Activated naive CD4-positive, alpha-beta T cell treated with anti-CD3 and anti-CD28 coated beads, Interleukin-2, amount 10 ng/mL, durations not matched to agents 7 days and 5 days (primary cell): ENCODE measurements at regions not wholly inside any gene's neighbourhood (a gene's known extent, or its start where the extent isn't known, plus 50 kb on each side); places are given as distances from the start of the nearest gene placed in this dataset.

ENCODE experiments used
- CTCF ChIA-PET: fragments of 350-600 bp; sonication (Branson Sonifier 250); formaldehyde crosslinking; loops from one replicate; lab custom pipeline; 2021; ENCODE audit warnings: antibody characterized with exemption; lab: Charles Lee
- DNase-seq: peaks from one replicate; pipeline ENCODE4 v3.0.0-alpha.2; 2020
- H3K27ac Mint-ChIP-seq: one replicate; pipeline ENCODE4 v1.8.0; 2021; ENCODE audit warnings: mild to moderate bottlenecking, moderate library complexity, mixed read lengths
- H3K27me3 Mint-ChIP-seq: one replicate; pipeline ENCODE4 v1.8.0; 2021; ENCODE audit warnings: mild to moderate bottlenecking, mixed read lengths
- H3K36me3 Mint-ChIP-seq: one replicate; pipeline ENCODE4 v1.8.0; 2021; ENCODE audit warnings: mixed read lengths
- H3K4me1 Mint-ChIP-seq: one replicate; pipeline ENCODE4 v1.8.0; 2021; ENCODE audit warnings: mixed read lengths
- H3K4me3 Mint-ChIP-seq: one replicate; pipeline ENCODE4 v1.8.0; 2021; ENCODE audit warnings: mild to moderate bottlenecking, moderate library complexity, mixed read lengths
- H3K9me3 Mint-ChIP-seq: one replicate; pipeline ENCODE4 v1.8.0; 2021; ENCODE audit warnings: mixed read lengths

- peaks cover 7% of the 10 kb centered on the region for H3K27me3 Mint-ChIP-seq
- DNase-seq: no peak
- no peaks in the 10 kb centered on the region for H3K4me1 Mint-ChIP-seq
- no peak overlapping the region for H3K4me3 Mint-ChIP-seq
- no peaks in the 10 kb centered on the region for H3K36me3 Mint-ChIP-seq
- CTCF ChIA-PET: no interaction called here
- H3K27ac Mint-ChIP-seq: no peak overlapping the region
- no peaks in the 10 kb centered on the region for H3K9me3 Mint-ChIP-seq
Measured at GRCh38 chr11:120027546-120028180, 110.2 kb downstream of the TRIM29 start.

GRCh38 chr11:120025606-120026335, 112.1 kb downstream of the TRIM29 start:
- DNase-seq: no peak
- Mint-ChIP-seq H3K4me1 (no peaks in the 10 kb centered on the region), H3K36me3 (no peaks in the 10 kb centered on the region), H3K27me3 (peaks cover 3% of the 10 kb centered on the region), H3K9me3 (no peaks in the 10 kb centered on the region), H3K4me3 (no peak overlapping the region), H3K27ac (no peak overlapping the region)
- CTCF ChIA-PET: no interaction called here

- no peak overlapping the region for H3K4me3 Mint-ChIP-seq
- peaks cover 3% of the 10 kb centered on the region for H3K27me3 Mint-ChIP-seq
- no peaks in the 10 kb centered on the region for H3K36me3 Mint-ChIP-seq
- DNase-seq: no peak
- CTCF ChIA-PET: no interaction called here
- H3K4me1 Mint-ChIP-seq: no peaks in the 10 kb centered on the region
- H3K9me3 Mint-ChIP-seq: no peaks in the 10 kb centered on the region
- H3K27ac Mint-ChIP-seq: no peak overlapping the region
Measured at GRCh38 chr11:120024586-120024985, 113.3 kb downstream of the TRIM29 start.

- Mint-ChIP-seq H3K9me3 (no peaks in the 10 kb centered on the region), H3K36me3 (no peaks in the 10 kb centered on the region), H3K4me1 (no peaks in the 10 kb centered on the region), H3K27me3 (peaks cover 3% of the 10 kb centered on the region), H3K4me3 (no peak overlapping the region), H3K27ac (no peak overlapping the region)
- DNase-seq: no peak
- CTCF ChIA-PET: no interaction called here
Measured at GRCh38 chr11:120024046-120024445, 113.9 kb downstream of the TRIM29 start.

- Mint-ChIP-seq H3K4me1 (no peaks in the 10 kb centered on the region), H3K27me3 (peaks cover 3% of the 10 kb centered on the region)
- CTCF ChIA-PET: no interaction called here
Measured at GRCh38 chr11:120023551-120023950, 114.4 kb downstream of the TRIM29 start.

GRCh38 chr11:120023120-120023519, 114.8 kb downstream of the TRIM29 start:
- CTCF ChIA-PET: no interaction called here
- Mint-ChIP-seq H3K4me1 (no peaks in the 10 kb centered on the region), H3K9me3 (no peaks in the 10 kb centered on the region), H3K27ac (no peak overlapping the region), H3K27me3 (peaks cover 3% of the 10 kb centered on the region), H3K4me3 (no peak overlapping the region), H3K36me3 (no peaks in the 10 kb centered on the region)
- no peak for DNase-seq

More at GRCh38 chr11:120023551-120023950, 114.4 kb downstream of the TRIM29 start:
- no peaks in the 10 kb centered on the region for H3K9me3 Mint-ChIP-seq
- H3K27ac Mint-ChIP-seq: no peak overlapping the region
- H3K4me3 Mint-ChIP-seq: no peak overlapping the region
- H3K36me3 Mint-ChIP-seq: no peaks in the 10 kb centered on the region
- DNase-seq: no peak

- no peaks in the 10 kb centered on the region for H3K36me3 Mint-ChIP-seq
- no peak overlapping the region for H3K27ac Mint-ChIP-seq
- DNase-seq: no peak
- H3K9me3 Mint-ChIP-seq: no peaks in the 10 kb centered on the region
- CTCF ChIA-PET: no interaction called here
- no peak overlapping the region for H3K4me3 Mint-ChIP-seq
- peaks cover 8% of the 10 kb centered on the region for H3K27me3 Mint-ChIP-seq
- H3K4me1 Mint-ChIP-seq: no peaks in the 10 kb centered on the region
Measured at GRCh38 chr11:120022617-120023016, 115.3 kb downstream of the TRIM29 start.

GRCh38 chr11:120021978-120022377, 115.9 kb downstream of the TRIM29 start:
- CTCF ChIA-PET: no interaction called here
- Mint-ChIP-seq H3K27ac (no peak overlapping the region), H3K4me1 (no peaks in the 10 kb centered on the region), H3K36me3 (no peaks in the 10 kb centered on the region), H3K4me3 (no peak overlapping the region), H3K27me3 (peaks cover 14% of the 10 kb centered on the region), H3K9me3 (no peaks in the 10 kb centered on the region)
- no peak for DNase-seq

GRCh38 chr11:120021391-120021953, 116.4 kb downstream of the TRIM29 start:
- CTCF ChIA-PET: no interaction called here
- no peak overlapping the region for H3K4me3 Mint-ChIP-seq
- DNase-seq: no peak
- no peak overlapping the region for H3K27ac Mint-ChIP-seq
- no peaks in the 10 kb centered on the region for H3K4me1 Mint-ChIP-seq
- H3K9me3 Mint-ChIP-seq: no peaks in the 10 kb centered on the region
- no peaks in the 10 kb centered on the region for H3K36me3 Mint-ChIP-seq
- peaks cover 19% of the 10 kb centered on the region for H3K27me3 Mint-ChIP-seq

- Mint-ChIP-seq H3K9me3 (no peaks in the 10 kb centered on the region), H3K4me1 (no peaks in the 10 kb centered on the region), H3K27ac (no peak overlapping the region), H3K27me3 (peaks cover 22% of the 10 kb centered on the region), H3K36me3 (no peaks in the 10 kb centered on the region), H3K4me3 (no peak overlapping the region)
- DNase-seq: no peak
- CTCF ChIA-PET: no interaction called here
Measured at GRCh38 chr11:120020981-120021380, 116.9 kb downstream of the TRIM29 start.

- Mint-ChIP-seq H3K9me3 (no peaks in the 10 kb centered on the region), H3K27ac (no peak overlapping the region), H3K4me1 (no peaks in the 10 kb centered on the region), H3K36me3 (no peaks in the 10 kb centered on the region), H3K27me3 (peaks cover 27% of the 10 kb centered on the region), H3K4me3 (no peak overlapping the region)
- DNase-seq: no peak
- CTCF ChIA-PET: no interaction called here
Measured at GRCh38 chr11:120020486-120020885, 117.4 kb downstream of the TRIM29 start.

- Mint-ChIP-seq H3K27ac (no peak overlapping the region), H3K36me3 (no peaks in the 10 kb centered on the region), H3K27me3 (peaks cover 35% of the 10 kb centered on the region), H3K4me3 (no peak overlapping the region), H3K9me3 (no peaks in the 10 kb centered on the region), H3K4me1 (no peaks in the 10 kb centered on the region)
- DNase-seq: no peak
- CTCF ChIA-PET: no interaction called here
Measured at GRCh38 chr11:120019191-120019590, 118.7 kb downstream of the TRIM29 start.

- no peak for DNase-seq
- CTCF ChIA-PET: no interaction called here
- H3K27me3 Mint-ChIP-seq: peaks cover 42% of the 10 kb centered on the region
- H3K9me3 Mint-ChIP-seq: no peaks in the 10 kb centered on the region
- H3K4me1 Mint-ChIP-seq: no peaks in the 10 kb centered on the region
- no peak overlapping the region for H3K27ac Mint-ChIP-seq
- no peak overlapping the region for H3K4me3 Mint-ChIP-seq
- H3K36me3 Mint-ChIP-seq: no peaks in the 10 kb centered on the region
Measured at GRCh38 chr11:120017582-120018150, 120.2 kb downstream of the TRIM29 start.

- no peak overlapping the region for H3K27ac Mint-ChIP-seq
- no peaks in the 10 kb centered on the region for H3K9me3 Mint-ChIP-seq
- H3K27me3 Mint-ChIP-seq: peaks cover 54% of the 10 kb centered on the region
- no peaks in the 10 kb centered on the region for H3K36me3 Mint-ChIP-seq
- no peak overlapping the region for H3K4me3 Mint-ChIP-seq
- CTCF ChIA-PET: no interaction called here
- DNase-seq: no peak
- H3K4me1 Mint-ChIP-seq: no peaks in the 10 kb centered on the region
Measured at GRCh38 chr11:120013325-120014250, 124.3 kb downstream of the TRIM29 start.
